ENCODE measurements at regions not wholly inside any gene's neighbourhood (a gene's known extent, or its start where the extent isn't known, plus 50 kb on each side); places are given as distances from the start of the nearest gene placed in this dataset.

- DNase-seq: no peak
These were observed 63.6 kb upstream of the JAK2 start for GRCh38 chr9:4921449-4921848.

- no peak for DNase-seq
These were observed 63.0 kb upstream of the JAK2 start for GRCh38 chr9:4922101-4922500.

- no peak for DNase-seq
These were observed 62.3 kb upstream of the JAK2 start for GRCh38 chr9:4922730-4923129.

GRCh38 chr9:4923141-4923540 is 61.9 kb upstream of the JAK2 start:
- no peak for DNase-seq

- peak; percentile 15 for DNase-seq
These were observed 61.2 kb upstream of the JAK2 start for GRCh38 chr9:4923580-4924544.

- no peak for DNase-seq
These were observed 58.8 kb upstream of the JAK2 start for GRCh38 chr9:4926239-4926638.

GRCh38 chr9:4927043-4927471 is 58.0 kb upstream of the JAK2 start:
- peak; percentile 18 for DNase-seq

- peak; percentile 11 for DNase-seq
These were observed 57.4 kb upstream of the JAK2 start for GRCh38 chr9:4927701-4928100.

GRCh38 chr9:4929917-4930316 is 55.2 kb upstream of the JAK2 start:
- DNase-seq: peak; percentile 9

GRCh38 chr9:4932681-4933080 is 52.4 kb upstream of the JAK2 start:
- DNase-seq: no peak

- no peak for DNase-seq
These were observed 51.9 kb upstream of the JAK2 start for GRCh38 chr9:4933177-4933576.

- no peak for DNase-seq
These were observed 51.2 kb upstream of the JAK2 start for GRCh38 chr9:4933861-4934260.

- DNase-seq: peak; percentile 17
These were observed 49.9 kb upstream of the JAK2 start for GRCh38 chr9:4935001-4935672.
